ENCODE measurements at regions not wholly inside any gene's neighbourhood (a gene's known extent, or its start where the extent isn't known, plus 50 kb on each side); places are given as distances from the start of the nearest gene placed in this dataset.

- DNase-seq (peak; percentile 77), ATAC-seq (peak; percentile 92)
- ChIA-PET CTCF (interaction anchor here (0.6 to 5.3 kb wide), 8 partner anchors 9 to 607 kb away, joined by 3 to 89 read pairs (median 4); no protein-coding TSS in a partner anchor), POLR2A (interaction anchor here (0.7 kb wide), 1 partner anchor 10 kb away, joined by 4 read pairs; no protein-coding TSS in a partner anchor)
- intact Hi-C loops (cut with DNase I, micrococcal nuclease): loop anchor here (1.0 to 10.0 kb wide), 5 partner anchors 22 to 945 kb away; no protein-coding TSS in a partner anchor
- Mint-ChIP-seq H3K4me1 (peaks cover 35% of the 10 kb centered on the region), H3K4me3 (no peak overlapping the region), H3K27ac (peak overlapping the region; percentile 63), H3K27me3 (peaks cover 12% of the 10 kb centered on the region), H3K9me3 (ENCODE audit: low read depth) (no peaks in the 10 kb centered on the region), H3K36me3 (ENCODE audit: low read depth) (no peaks in the 10 kb centered on the region)
Measured at GRCh38 chr14:65949711-65950516, 536.3 kb upstream of the CCDC196 start.

GRCh38 chr14:65954942-65955341, 531.2 kb upstream of the CCDC196 start:
- CTCF ChIA-PET: interaction anchor here (0.7 to 1.0 kb wide), 2 partner anchors 130 to 161 kb away, joined by 3 to 4 read pairs; no protein-coding TSS in a partner anchor
- no peak for DNase-seq
- Mint-ChIP-seq H3K4me3 (no peak overlapping the region), H3K4me1 (peaks cover 22% of the 10 kb centered on the region), H3K9me3 (ENCODE audit: low read depth) (no peaks in the 10 kb centered on the region), H3K36me3 (ENCODE audit: low read depth) (no peaks in the 10 kb centered on the region), H3K27me3 (peaks cover 4% of the 10 kb centered on the region), H3K27ac (no peak overlapping the region)
- ATAC-seq: no peak
- POLR2A ChIA-PET: no interaction called here
- intact Hi-C loops (cut with DNase I, micrococcal nuclease): loop anchor here (5.0 to 10.0 kb wide), 2 partner anchors 250 to 538 kb away; no protein-coding TSS in a partner anchor

GRCh38 chr14:65957631-65958205, 528.5 kb upstream of the CCDC196 start:
- ChIA-PET POLR2A (no interaction called here), CTCF (interaction anchor here (0.7 to 5.5 kb wide), 10 partner anchors 7 to 544 kb away, joined by 3 to 89 read pairs (median 12); partner anchors contain the start of gene FUT8)
- no peaks in the 10 kb centered on the region for H3K27me3 Mint-ChIP-seq
- ATAC-seq (no peak), DNase-seq (no peak)
- H3K36me3 Mint-ChIP-seq (ENCODE audit: low read depth): no peaks in the 10 kb centered on the region
- no peaks in the 10 kb centered on the region for H3K9me3 Mint-ChIP-seq (ENCODE audit: low read depth)
- no peak overlapping the region for H3K4me3 Mint-ChIP-seq
- no peak overlapping the region for H3K27ac Mint-ChIP-seq
- H3K4me1 Mint-ChIP-seq: peaks cover 21% of the 10 kb centered on the region
- intact Hi-C loops (cut with DNase I, micrococcal nuclease): loop anchor here (5.0 to 10.0 kb wide), 2 partner anchors 253 to 540 kb away; no protein-coding TSS in a partner anchor

- Mint-ChIP-seq H3K9me3 (ENCODE audit: low read depth) (no peaks in the 10 kb centered on the region), H3K27me3 (no peaks in the 10 kb centered on the region), H3K36me3 (ENCODE audit: low read depth) (no peaks in the 10 kb centered on the region), H3K4me3 (no peak overlapping the region), H3K27ac (no peak overlapping the region), H3K4me1 (peaks cover 21% of the 10 kb centered on the region)
- intact Hi-C loops (cut with DNase I, micrococcal nuclease): loop anchor here (1.0 to 10.0 kb wide), 5 partner anchors 135 to 795 kb away; partner anchors contain the start of gene FUT8 (in 1 of the 2)
- ChIA-PET POLR2A (no interaction called here), CTCF (interaction anchor here (0.6 to 5.5 kb wide), 28 partner anchors 9 to 1823 kb away, joined by 3 to 89 read pairs (median 6); partner anchors contain the start of gene FUT8)
- DNase-seq: no peak
- ATAC-seq: no peak
Measured at GRCh38 chr14:65958664-65959562, 527.3 kb upstream of the CCDC196 start.

DNA sequence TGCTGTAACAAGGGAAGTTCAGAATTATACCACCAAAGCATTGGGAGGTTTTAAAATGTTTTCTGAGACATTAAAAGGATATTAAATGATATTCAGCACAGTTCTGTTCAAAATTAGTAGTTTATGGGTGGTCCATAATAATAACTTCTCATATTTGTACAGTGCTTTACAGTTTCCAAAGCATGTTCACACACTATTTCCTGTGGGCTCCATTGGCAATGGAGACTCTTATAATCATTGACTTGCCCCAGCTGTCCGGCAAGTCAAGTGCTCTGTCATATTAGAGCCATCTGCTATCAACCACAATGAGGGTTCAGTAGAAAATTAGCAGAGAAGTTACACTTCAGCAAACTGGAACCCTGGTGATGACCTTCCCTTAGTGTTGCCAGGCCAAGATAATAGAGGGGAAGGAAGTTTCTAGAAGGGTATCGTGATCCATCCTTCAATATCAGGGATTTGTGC, 526.6 kb upstream of the CCDC196 start:
- no peak for ATAC-seq
- Mint-ChIP-seq H3K9me3 (ENCODE audit: low read depth) (no peaks in the 10 kb centered on the region), H3K27me3 (no peaks in the 10 kb centered on the region), H3K4me1 (peaks cover 21% of the 10 kb centered on the region), H3K4me3 (no peak overlapping the region), H3K27ac (no peak overlapping the region), H3K36me3 (ENCODE audit: low read depth) (no peaks in the 10 kb centered on the region)
- ChIA-PET CTCF (interaction anchor here (0.6 to 5.5 kb wide), 27 partner anchors 9 to 1823 kb away, joined by 3 to 89 read pairs (median 6); partner anchors contain the start of gene FUT8), POLR2A (no interaction called here)
- intact Hi-C loops (cut with DNase I, micrococcal nuclease): loop anchor here (1.0 to 10.0 kb wide), 7 partner anchors 51 to 795 kb away; partner anchors contain the start of gene FUT8 (in 1 of the 2)
- no peak for DNase-seq

- CTCF ChIA-PET: interaction anchor here (0.5 to 5.5 kb wide), 42 partner anchors 10 to 797 kb away, joined by 3 to 89 read pairs (median 4); partner anchors contain the start of gene FUT8
- H3K27ac Mint-ChIP-seq: no peak overlapping the region
- no peak overlapping the region for H3K4me3 Mint-ChIP-seq
- H3K9me3 Mint-ChIP-seq (ENCODE audit: low read depth): no peaks in the 10 kb centered on the region
- DNase-seq (peak; percentile 93), ATAC-seq (peak; percentile 95)
- peaks cover 21% of the 10 kb centered on the region for H3K4me1 Mint-ChIP-seq
- intact Hi-C loops (cut with DNase I, micrococcal nuclease): loop anchor here (1.0 to 2.0 kb wide), 3 partner anchors 50 to 110 kb away; no protein-coding TSS in a partner anchor
- no peaks in the 10 kb centered on the region for H3K27me3 Mint-ChIP-seq
- H3K36me3 Mint-ChIP-seq (ENCODE audit: low read depth): no peaks in the 10 kb centered on the region
- POLR2A ChIA-PET: interaction anchor here (0.7 to 1.2 kb wide), 2 partner anchors 14 to 546 kb away, joined by 3 to 4 read pairs; no protein-coding TSS in a partner anchor
Measured at GRCh38 chr14:65961004-65961403, 525.2 kb upstream of the CCDC196 start.

DNA sequence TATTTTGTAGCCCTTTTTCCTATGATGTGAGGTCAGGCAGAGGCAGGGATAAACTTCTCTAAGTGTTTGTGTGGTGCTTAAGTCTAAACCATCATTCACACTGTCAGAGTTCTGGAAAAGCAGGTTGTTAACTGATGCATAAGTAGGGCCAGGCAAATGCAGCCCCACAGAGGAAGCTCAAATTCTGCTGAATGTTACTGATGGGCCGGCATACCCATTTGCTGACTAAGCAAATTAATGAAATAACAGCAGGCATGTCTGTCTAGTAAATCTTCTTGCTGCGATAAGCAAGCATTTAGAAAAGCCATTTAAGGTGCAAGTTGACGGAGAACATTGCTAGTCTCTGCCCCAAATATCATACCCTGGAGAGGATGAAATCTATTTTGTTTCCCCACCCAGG, 523.2 kb upstream of the CCDC196 start:
- CTCF ChIA-PET: interaction anchor here (1.0 kb wide), 1 partner anchor 94 kb away, joined by 3 read pairs; no protein-coding TSS in a partner anchor
- DNase-seq (no peak), ATAC-seq (no peak)
- H3K27me3 Mint-ChIP-seq: no peaks in the 10 kb centered on the region
- POLR2A ChIA-PET: no interaction called here
- intact Hi-C loops (cut with DNase I, micrococcal nuclease): no loop called here
- H3K9me3 Mint-ChIP-seq (ENCODE audit: low read depth): no peaks in the 10 kb centered on the region
- H3K36me3 Mint-ChIP-seq (ENCODE audit: low read depth): no peaks in the 10 kb centered on the region
- no peak overlapping the region for H3K4me3 Mint-ChIP-seq
- H3K4me1 Mint-ChIP-seq: peaks cover 21% of the 10 kb centered on the region
- H3K27ac Mint-ChIP-seq: no peak overlapping the region

DNA sequence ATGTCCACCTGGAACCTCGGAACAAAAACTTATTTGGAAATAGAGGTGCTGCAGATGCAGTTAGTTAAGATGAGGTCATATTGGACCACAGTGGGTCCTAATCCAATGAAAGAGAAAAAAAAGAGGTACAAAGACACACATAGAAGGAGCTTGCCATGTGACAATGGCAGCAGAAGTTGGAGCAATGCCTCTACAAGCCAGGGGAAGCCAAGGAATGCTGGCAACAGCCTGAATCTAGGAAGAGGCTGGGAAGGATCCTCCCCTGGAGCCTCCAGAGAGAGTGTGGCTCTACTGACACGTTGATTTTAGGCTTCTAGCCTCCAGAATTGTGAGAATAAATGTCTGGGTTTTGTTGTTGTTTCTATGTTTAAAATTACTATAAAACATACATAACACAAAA, 521.8 kb upstream of the CCDC196 start:
- POLR2A ChIA-PET: no interaction called here
- intact Hi-C loops (cut with DNase I, micrococcal nuclease): no loop called here

GRCh38 chr14:65966188-65966587, 520.0 kb upstream of the CCDC196 start:
- DNase-seq (no peak), ATAC-seq (no peak)
- H3K36me3 Mint-ChIP-seq (ENCODE audit: low read depth): no peaks in the 10 kb centered on the region
- H3K27ac Mint-ChIP-seq: no peak overlapping the region
- intact Hi-C loops (cut with DNase I, micrococcal nuclease): no loop called here
- no peaks in the 10 kb centered on the region for H3K27me3 Mint-ChIP-seq
- ChIA-PET CTCF (interaction anchor here (0.9 kb wide), 1 partner anchor 104 kb away, joined by 5 read pairs; no protein-coding TSS in a partner anchor), POLR2A (no interaction called here)
- no peak overlapping the region for H3K4me3 Mint-ChIP-seq
- no peaks in the 10 kb centered on the region for H3K4me1 Mint-ChIP-seq
- H3K9me3 Mint-ChIP-seq (ENCODE audit: low read depth): no peaks in the 10 kb centered on the region

More for the DNA sequence above, 521.8 kb upstream of the CCDC196 start:
- DNase-seq (no peak), ATAC-seq (no peak)
- no peak overlapping the region for H3K27ac Mint-ChIP-seq
- H3K36me3 Mint-ChIP-seq (ENCODE audit: low read depth): no peaks in the 10 kb centered on the region
- H3K27me3 Mint-ChIP-seq: no peaks in the 10 kb centered on the region
- CTCF ChIA-PET: interaction anchor here (0.6 kb wide), 1 partner anchor 102 kb away, joined by 3 read pairs; no protein-coding TSS in a partner anchor
- H3K4me1 Mint-ChIP-seq: peaks cover 15% of the 10 kb centered on the region
- no peak overlapping the region for H3K4me3 Mint-ChIP-seq
- no peaks in the 10 kb centered on the region for H3K9me3 Mint-ChIP-seq (ENCODE audit: low read depth)

DNA sequence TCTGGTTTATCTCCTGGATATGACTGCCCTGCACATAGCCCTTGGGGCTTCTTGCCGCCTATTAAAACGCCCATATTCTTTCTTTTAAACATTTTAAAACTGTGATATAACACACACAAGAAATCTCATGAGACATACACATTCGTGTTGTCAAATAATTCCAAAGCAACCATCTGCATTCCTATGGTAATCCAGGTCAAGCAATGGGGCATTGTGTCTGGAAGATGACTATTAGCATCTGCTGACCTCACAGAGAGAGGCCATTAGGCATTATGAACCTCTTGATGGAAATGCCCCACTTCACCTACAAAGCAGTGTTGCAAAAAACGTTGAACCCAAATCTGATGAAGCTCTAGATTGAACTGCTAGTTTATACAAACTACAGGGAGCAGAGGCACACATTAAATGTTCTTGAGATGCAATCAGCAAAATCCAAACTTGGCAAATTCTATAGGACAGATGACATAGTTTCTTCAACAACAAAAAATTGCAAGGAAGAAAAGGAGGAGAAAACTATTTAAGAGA, 513.8 kb upstream of the CCDC196 start:
- ATAC-seq (no peak), DNase-seq (no peak)
- H3K9me3 Mint-ChIP-seq (ENCODE audit: low read depth): no peaks in the 10 kb centered on the region
- POLR2A ChIA-PET: no interaction called here
- no peak overlapping the region for H3K27ac Mint-ChIP-seq
- H3K4me3 Mint-ChIP-seq: no peak overlapping the region
- no peaks in the 10 kb centered on the region for H3K4me1 Mint-ChIP-seq
- no peaks in the 10 kb centered on the region for H3K36me3 Mint-ChIP-seq (ENCODE audit: low read depth)
- no peaks in the 10 kb centered on the region for H3K27me3 Mint-ChIP-seq
- intact Hi-C loops (cut with DNase I, micrococcal nuclease): no loop called here
- CTCF ChIA-PET: interaction anchor here (1.6 kb wide), 1 partner anchor 11 kb away, joined by 6 read pairs; no protein-coding TSS in a partner anchor
